ENCODE measurements at regions not wholly inside any gene's neighbourhood (a gene's known extent, or its start where the extent isn't known, plus 50 kb on each side); places are given as distances from the start of the nearest gene placed in this dataset.

- no peak for TF ChIP-seq ARID3A (IDR thresholded peaks at IDR 0.05; ENCODE audit: low read depth, low read length)
- TF ChIP-seq ZNF704 (CRISPR knock-in tag; IDR thresholded peaks at IDR 0.05; ENCODE audit: borderline replicate concordance): no peak
- TF ChIP-seq KDM2A (CRISPR knock-in tag; IDR thresholded peaks at IDR 0.05; ENCODE audit: borderline replicate concordance, low read depth): no peak
- TF ChIP-seq ZNF274 (CRISPR knock-in tag; IDR thresholded peaks at IDR 0.05): no peak
- TF ChIP-seq MXI1 (IDR thresholded peaks at IDR 0.05; ENCODE audit: borderline replicate concordance, low read depth, low read length): no peak
- no peak for TF ChIP-seq ZNF282 (IDR thresholded peaks at IDR 0.05; ENCODE audit: partially characterized antibody)
- TF ChIP-seq STAG1 (CRISPR knock-in tag; IDR thresholded peaks at IDR 0.05): no peak
- TF ChIP-seq ZNF768 (CRISPR knock-in tag; IDR thresholded peaks at IDR 0.05): no peak
- TF ChIP-seq SOX13 (IDR thresholded peaks at IDR 0.05): peak; percentile 33; the same call in 1 of the 2 replicates
- TF ChIP-seq SOX13 (CRISPR knock-in tag; conservative IDR thresholded peaks at IDR 0.05 in 1 of 2, IDR thresholded peaks at IDR 0.05 in 1 of 2): peak in 1 of 2 experiments; percentile 65; a peak in 2 of 4 replicates
- no peak for TF ChIP-seq ZBTB14 (CRISPR knock-in tag; IDR thresholded peaks at IDR 0.05)
- no peak for TF ChIP-seq CBX2 (IDR thresholded peaks at IDR 0.05; ENCODE audit: low read depth, low read length)
- TF ChIP-seq CBX2 (CRISPR knock-in tag; IDR thresholded peaks at IDR 0.05; ENCODE audit: low read depth): no peak
- no peak for TF ChIP-seq CENPX (CRISPR knock-in tag; IDR thresholded peaks at IDR 0.05)
- peak; percentile 69 for TF ChIP-seq NR2F6 (IDR thresholded peaks at IDR 0.05)
- peak; percentile 29 for TF ChIP-seq NR2F6 (CRISPR knock-in tag; IDR thresholded peaks at IDR 0.05)
- no peak for TF ChIP-seq ZNF605 (CRISPR knock-in tag; IDR thresholded peaks at IDR 0.05)
- no peak for TF ChIP-seq GLI4 (CRISPR knock-in tag; IDR thresholded peaks at IDR 0.05; ENCODE audit: borderline replicate concordance)
- TF ChIP-seq HNF1B (CRISPR knock-in tag; IDR thresholded peaks at IDR 0.05): no peak
- no peak for TF ChIP-seq ZC3H13 (CRISPR knock-in tag; IDR thresholded peaks at IDR 0.05)
- no peak for TF ChIP-seq FOXJ3 (CRISPR knock-in tag; IDR thresholded peaks at IDR 0.05; ENCODE audit: borderline replicate concordance)
- peak; percentile 59; the same call in 1 of the 2 replicates for TF ChIP-seq RXRB (CRISPR knock-in tag; IDR thresholded peaks at IDR 0.05; ENCODE audit: borderline replicate concordance)
- TF ChIP-seq ONECUT2 (CRISPR knock-in tag; IDR thresholded peaks at IDR 0.05): no peak
- TF ChIP-seq GPN1 (CRISPR knock-in tag; IDR thresholded peaks at IDR 0.05; ENCODE audit: borderline replicate concordance): no peak
Observed at GRCh38 chr5:135157421-135158313, 123.6 kb upstream of the PITX1 start (continued).

Measured in HepG2 (cell line).